ENCODE measurements at regions not wholly inside any gene's neighbourhood (a gene's known extent, or its start where the extent isn't known, plus 50 kb on each side); places are given as distances from the start of the nearest gene placed in this dataset.
"Not testable (repeated sequence)": the region's sequence is repeated elsewhere in the genome, so short reads cannot be mapped to it uniquely, and the experiment has no call there.

GRCh38 chr9:102439583-102439982, 555.5 kb upstream of the CYLC2 start:
- no peaks in the 10 kb centered on the region for H3K27me3 Mint-ChIP-seq
- no peak overlapping the region for H3K4me3 Mint-ChIP-seq
- H3K36me3 Mint-ChIP-seq (ENCODE audit: low read depth) = no peaks in the 10 kb centered on the region
- no peaks in the 10 kb centered on the region for H3K4me1 Mint-ChIP-seq (ENCODE audit: low read depth)
- no peak overlapping the region for H3K27ac Mint-ChIP-seq
- DNase-seq = no peak
- H3K9me3 Mint-ChIP-seq = peaks cover 6% of the 10 kb centered on the region

GRCh38 chr9:102436599-102436998, 558.5 kb upstream of the CYLC2 start:
- not testable (repeated sequence) for H3K36me3 Mint-ChIP-seq (ENCODE audit: low read depth); H3K27me3 Mint-ChIP-seq; H3K27ac Mint-ChIP-seq; H3K4me3 Mint-ChIP-seq; DNase-seq; H3K4me1 Mint-ChIP-seq (ENCODE audit: low read depth); H3K9me3 Mint-ChIP-seq

DNA sequence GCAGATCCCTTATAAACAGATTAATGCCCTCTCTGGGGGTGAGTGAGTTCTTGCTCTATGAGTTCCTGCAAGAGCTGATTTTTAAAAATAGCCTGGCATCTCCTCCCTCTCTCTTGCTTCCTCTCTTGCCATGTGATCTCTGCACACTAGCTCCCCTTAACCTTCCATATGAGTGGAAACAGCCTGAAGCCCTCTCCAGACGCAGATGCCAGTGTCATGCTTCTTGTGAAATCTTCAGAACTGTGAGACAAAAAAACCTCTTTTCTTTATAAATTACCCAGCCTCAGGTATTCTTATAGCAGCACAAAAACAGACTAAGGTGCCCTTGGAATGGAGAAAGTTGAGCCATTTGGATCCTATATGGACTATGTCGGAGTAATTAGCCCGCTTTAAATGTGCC, 559.7 kb upstream of the CYLC2 start:
- H3K27ac Mint-ChIP-seq = no peak overlapping the region
- H3K4me1 Mint-ChIP-seq (ENCODE audit: low read depth) = no peaks in the 10 kb centered on the region
- DNase-seq = no peak
- no peak overlapping the region for H3K4me3 Mint-ChIP-seq
- H3K27me3 Mint-ChIP-seq = no peaks in the 10 kb centered on the region
- H3K9me3 Mint-ChIP-seq = peaks cover 5% of the 10 kb centered on the region
- no peaks in the 10 kb centered on the region for H3K36me3 Mint-ChIP-seq (ENCODE audit: low read depth)

DNA sequence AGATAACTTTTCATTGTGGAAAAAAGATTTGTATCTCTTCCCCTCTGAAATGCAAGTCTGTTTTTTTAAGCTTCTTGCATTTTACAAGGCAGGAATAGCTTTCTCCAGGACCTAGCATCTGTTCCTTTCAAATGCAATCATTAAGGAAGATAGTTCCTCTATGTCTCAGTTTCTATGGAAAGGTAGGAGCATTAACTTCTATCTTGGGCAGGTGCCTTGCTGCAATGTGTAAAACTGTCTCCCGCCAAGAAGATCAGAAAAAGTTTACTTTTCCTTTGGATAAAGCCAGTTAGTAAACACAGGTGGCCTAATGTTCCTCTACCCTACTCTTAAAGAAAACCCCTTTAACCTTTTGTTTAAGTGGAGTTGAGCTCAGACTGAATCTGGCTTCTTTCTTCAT, 560.6 kb upstream of the CYLC2 start:
- Mint-ChIP-seq H3K27me3 (no peaks in the 10 kb centered on the region), H3K9me3 (peaks cover 5% of the 10 kb centered on the region), H3K27ac (no peak overlapping the region), H3K36me3 (ENCODE audit: low read depth) (no peaks in the 10 kb centered on the region), H3K4me3 (no peak overlapping the region), H3K4me1 (ENCODE audit: low read depth) (no peaks in the 10 kb centered on the region)
- DNase-seq = no peak

DNA sequence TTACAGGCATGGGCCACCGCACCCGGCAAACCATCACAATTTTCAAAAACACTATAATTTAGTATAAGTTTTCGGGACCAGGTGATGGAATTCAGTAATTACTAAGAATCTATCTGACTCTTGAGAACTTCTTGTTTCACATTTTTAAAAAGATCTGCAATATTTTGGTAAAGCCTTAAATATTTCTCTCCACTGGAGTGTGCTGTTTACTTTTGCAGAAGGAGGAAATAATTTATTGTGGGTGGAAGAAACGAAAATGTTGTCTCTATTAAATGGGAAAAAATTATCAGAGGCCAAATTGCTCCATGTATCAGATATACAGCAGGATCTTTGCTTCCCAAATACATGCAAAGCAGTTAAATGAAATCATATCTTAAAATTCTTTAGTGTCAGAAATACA, 566.8 kb upstream of the CYLC2 start:
- no peaks in the 10 kb centered on the region for H3K36me3 Mint-ChIP-seq (ENCODE audit: low read depth)
- DNase-seq = no peak
- no peak overlapping the region for H3K27ac Mint-ChIP-seq
- no peaks in the 10 kb centered on the region for H3K4me1 Mint-ChIP-seq (ENCODE audit: low read depth)
- H3K9me3 Mint-ChIP-seq = peaks cover 7% of the 10 kb centered on the region
- H3K4me3 Mint-ChIP-seq = no peak overlapping the region
- H3K27me3 Mint-ChIP-seq = no peaks in the 10 kb centered on the region

DNA sequence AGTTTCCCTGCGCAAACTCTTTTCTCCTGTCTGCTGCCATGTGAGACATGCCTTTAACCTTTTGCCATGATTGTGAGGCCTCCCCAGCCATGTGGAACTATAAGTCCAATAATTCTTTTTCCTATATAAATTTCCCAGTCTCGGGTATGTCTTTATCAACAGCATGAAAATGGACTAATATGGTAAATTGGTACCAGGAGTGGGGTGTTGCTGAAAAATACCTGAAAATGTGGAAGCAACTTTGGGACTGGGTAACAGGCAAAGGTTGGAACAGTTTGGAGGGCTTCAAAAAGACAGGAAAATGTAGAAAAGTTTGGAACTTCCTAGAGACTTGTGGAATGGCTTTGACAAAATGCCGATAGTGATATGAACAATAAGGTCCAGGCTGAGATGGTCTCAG, 578.9 kb upstream of the CYLC2 start:
- peaks cover 26% of the 10 kb centered on the region for H3K9me3 Mint-ChIP-seq
- not testable (repeated sequence) for H3K4me3 Mint-ChIP-seq; DNase-seq; H3K27me3 Mint-ChIP-seq; H3K4me1 Mint-ChIP-seq (ENCODE audit: low read depth); H3K27ac Mint-ChIP-seq; H3K36me3 Mint-ChIP-seq (ENCODE audit: low read depth)

- H3K36me3 Mint-ChIP-seq (ENCODE audit: low read depth) = no peaks in the 10 kb centered on the region
- no peak overlapping the region for H3K4me3 Mint-ChIP-seq
- no peaks in the 10 kb centered on the region for H3K4me1 Mint-ChIP-seq (ENCODE audit: low read depth)
- no peak for DNase-seq
- no peaks in the 10 kb centered on the region for H3K27me3 Mint-ChIP-seq
- H3K27ac Mint-ChIP-seq = no peak overlapping the region
- peaks cover 14% of the 10 kb centered on the region for H3K9me3 Mint-ChIP-seq
Observed at GRCh38 chr9:102405218-102405867, 589.8 kb upstream of the CYLC2 start.

DNA sequence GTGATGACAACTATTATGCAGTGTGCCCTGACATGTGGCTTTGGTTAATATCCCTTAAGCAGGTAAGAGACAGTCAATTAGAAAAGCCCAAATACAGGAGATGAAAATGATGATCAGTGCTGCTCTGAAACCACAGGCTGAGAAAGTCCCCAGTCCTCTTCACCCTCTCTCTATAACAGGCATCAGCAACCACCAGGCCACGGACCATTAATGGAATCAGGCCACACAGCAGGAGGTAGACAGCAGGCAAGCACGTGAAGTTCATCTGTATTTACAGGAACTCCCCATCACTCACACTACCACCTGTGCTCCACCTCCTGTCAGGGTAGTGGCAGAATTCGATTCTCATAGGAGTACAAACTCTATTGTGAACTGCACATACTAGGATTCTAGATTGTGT, 591.6 kb upstream of the CYLC2 start:
- H3K4me1 Mint-ChIP-seq (ENCODE audit: low read depth) = no peaks in the 10 kb centered on the region
- H3K4me3 Mint-ChIP-seq = no peak overlapping the region
- DNase-seq = no peak
- peaks cover 21% of the 10 kb centered on the region for H3K9me3 Mint-ChIP-seq
- no peaks in the 10 kb centered on the region for H3K27me3 Mint-ChIP-seq
- H3K27ac Mint-ChIP-seq = no peak overlapping the region
- no peaks in the 10 kb centered on the region for H3K36me3 Mint-ChIP-seq (ENCODE audit: low read depth)

GRCh38 chr9:102398205-102398604, 596.9 kb upstream of the CYLC2 start:
- DNase-seq = no peak
- no peaks in the 10 kb centered on the region for H3K36me3 Mint-ChIP-seq (ENCODE audit: low read depth)
- H3K27ac Mint-ChIP-seq = no peak overlapping the region
- H3K9me3 Mint-ChIP-seq = peaks cover 31% of the 10 kb centered on the region
- no peaks in the 10 kb centered on the region for H3K4me1 Mint-ChIP-seq (ENCODE audit: low read depth)
- no peak overlapping the region for H3K4me3 Mint-ChIP-seq
- no peaks in the 10 kb centered on the region for H3K27me3 Mint-ChIP-seq

- not testable (repeated sequence) for H3K4me3 Mint-ChIP-seq; H3K9me3 Mint-ChIP-seq; H3K4me1 Mint-ChIP-seq (ENCODE audit: low read depth); H3K36me3 Mint-ChIP-seq (ENCODE audit: low read depth); DNase-seq; H3K27ac Mint-ChIP-seq; H3K27me3 Mint-ChIP-seq
Observed at GRCh38 chr9:102385620-102386019, 609.5 kb upstream of the CYLC2 start.

DNA sequence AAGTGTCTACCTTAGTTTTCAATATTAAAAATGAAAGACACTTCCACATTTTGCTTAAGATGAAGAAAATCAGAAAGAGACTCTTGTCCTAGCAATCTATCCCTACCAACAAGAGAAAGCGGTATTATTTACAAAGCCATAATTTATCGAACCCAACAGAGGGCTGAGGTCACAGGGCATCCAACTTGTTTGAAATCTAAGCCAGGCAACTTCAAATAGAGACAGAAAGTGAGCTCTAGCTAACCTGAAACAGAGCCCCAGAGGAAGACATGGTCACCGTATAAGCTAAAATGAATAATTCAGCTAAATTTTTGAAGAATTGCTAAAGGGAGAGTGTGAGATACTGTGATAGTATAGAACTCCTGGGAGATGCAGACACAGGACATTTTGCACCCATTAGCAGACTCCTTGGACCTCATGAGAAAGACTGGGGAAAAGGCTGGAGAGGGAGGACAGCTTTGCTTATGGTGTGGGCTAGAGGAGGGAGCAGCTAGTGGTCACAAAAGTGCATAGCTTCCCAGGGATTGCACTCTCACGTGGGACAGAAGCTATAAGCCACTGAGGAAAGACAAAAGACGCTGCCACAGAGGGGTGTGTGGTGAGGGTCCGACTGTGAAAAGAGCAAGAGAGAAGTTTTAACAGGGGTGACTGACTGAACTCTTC, 624.2 kb upstream of the GRIN3A start:
- no peaks in the 10 kb centered on the region for H3K27me3 Mint-ChIP-seq
- H3K9me3 Mint-ChIP-seq = peaks cover 3% of the 10 kb centered on the region
- no peak overlapping the region for H3K4me3 Mint-ChIP-seq
- H3K4me1 Mint-ChIP-seq (ENCODE audit: low read depth) = no peaks in the 10 kb centered on the region
- no peak overlapping the region for H3K27ac Mint-ChIP-seq
- H3K36me3 Mint-ChIP-seq (ENCODE audit: low read depth) = no peaks in the 10 kb centered on the region
- DNase-seq = no peak

DNA sequence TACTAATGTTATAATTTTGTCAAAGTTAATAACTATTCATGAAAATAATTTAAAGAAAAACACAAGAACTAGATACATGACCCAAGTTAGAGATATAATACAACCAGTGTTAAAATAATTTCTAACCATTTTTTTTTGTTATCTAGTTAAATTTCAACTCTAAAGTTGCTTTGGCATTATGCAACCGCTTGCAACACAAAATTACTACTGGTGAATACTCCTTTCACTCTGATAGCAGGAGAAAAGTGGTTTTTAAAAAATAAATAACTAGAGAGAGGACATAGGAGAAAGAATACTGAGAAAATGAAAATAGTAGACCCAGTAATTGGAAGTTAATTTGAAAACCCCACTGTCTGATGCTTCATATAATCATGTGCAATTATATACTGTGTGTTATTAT, 622.4 kb upstream of the GRIN3A start:
- Mint-ChIP-seq H3K4me1 (ENCODE audit: low read depth) (no peaks in the 10 kb centered on the region), H3K27ac (no peak overlapping the region)

DNA sequence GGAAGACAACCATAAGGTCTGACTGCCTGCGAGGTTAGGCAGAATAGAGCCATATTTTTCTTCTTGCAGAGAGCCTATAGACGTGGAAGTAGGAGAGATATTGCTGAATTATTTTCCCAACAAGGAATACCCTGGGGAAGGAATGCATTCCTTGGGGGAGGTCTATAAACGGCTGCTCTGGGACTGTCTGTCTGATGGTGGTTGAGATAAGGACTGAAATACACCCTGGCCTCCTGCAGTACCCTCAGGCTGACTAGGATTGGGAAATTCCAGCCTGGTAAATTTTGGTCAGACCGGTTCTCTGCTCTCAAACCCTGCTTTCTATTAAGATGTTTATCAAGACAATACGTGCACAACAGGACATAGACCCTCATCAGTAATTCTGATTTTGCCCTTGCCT, 617.5 kb upstream of the GRIN3A start:
- Mint-ChIP-seq H3K27ac (no peak overlapping the region), H3K4me1 (ENCODE audit: low read depth) (no peaks in the 10 kb centered on the region), H3K27me3 (no peaks in the 10 kb centered on the region), H3K36me3 (ENCODE audit: low read depth) (no peaks in the 10 kb centered on the region), H3K4me3 (no peak overlapping the region), H3K9me3 (peaks cover 20% of the 10 kb centered on the region)
- DNase-seq = no peak

More for the DNA sequence above, 622.4 kb upstream of the GRIN3A start:
- no peaks in the 10 kb centered on the region for H3K27me3 Mint-ChIP-seq
- H3K4me3 Mint-ChIP-seq = no peak overlapping the region
- H3K36me3 Mint-ChIP-seq (ENCODE audit: low read depth) = no peaks in the 10 kb centered on the region
- DNase-seq = no peak
- peaks cover 12% of the 10 kb centered on the region for H3K9me3 Mint-ChIP-seq

DNA sequence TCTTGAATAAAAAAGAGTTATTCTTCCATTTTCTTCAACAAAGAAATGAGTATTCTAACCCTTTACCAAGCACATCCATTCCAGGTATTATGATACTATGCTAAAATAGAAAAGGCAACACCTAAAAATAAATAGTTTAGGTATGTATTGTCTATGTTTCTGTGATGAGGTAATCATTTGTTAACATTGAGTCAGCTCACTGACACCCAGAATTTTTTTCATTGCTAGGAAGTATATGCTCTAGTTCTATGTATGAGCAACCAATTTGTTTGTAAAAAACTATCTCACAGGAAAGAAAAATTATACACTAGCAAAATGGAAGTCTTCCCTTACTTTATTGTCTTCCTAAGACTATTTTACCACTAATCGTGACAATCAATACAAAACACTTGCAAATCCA, 615.6 kb upstream of the GRIN3A start:
- no peaks in the 10 kb centered on the region for H3K4me1 Mint-ChIP-seq (ENCODE audit: low read depth)
- H3K27ac Mint-ChIP-seq = no peak overlapping the region
- DNase-seq = no peak
- no peaks in the 10 kb centered on the region for H3K27me3 Mint-ChIP-seq
- peaks cover 25% of the 10 kb centered on the region for H3K9me3 Mint-ChIP-seq
- no peak overlapping the region for H3K4me3 Mint-ChIP-seq
- H3K36me3 Mint-ChIP-seq (ENCODE audit: low read depth) = no peaks in the 10 kb centered on the region

DNA sequence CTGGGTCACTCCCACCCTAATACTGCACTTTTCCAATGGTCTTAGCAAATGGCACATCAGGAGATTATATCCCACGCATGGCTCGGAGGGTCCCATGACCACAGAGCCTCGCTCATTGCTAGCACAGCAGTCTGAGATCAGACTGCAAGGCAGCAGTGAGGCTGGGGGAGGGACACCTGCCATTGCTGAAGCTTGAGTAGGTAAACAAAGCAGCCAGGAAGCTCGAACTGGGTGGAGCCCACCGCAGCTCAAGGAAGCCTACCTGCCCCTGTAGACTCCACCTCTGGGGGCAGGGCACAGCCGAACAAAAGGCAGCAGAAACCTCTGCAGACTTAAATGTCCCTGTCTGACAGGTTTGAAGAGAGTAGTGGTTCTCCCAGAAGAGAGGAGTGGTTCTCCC, 599.0 kb upstream of the GRIN3A start:
- H3K9me3 Mint-ChIP-seq; H3K27ac Mint-ChIP-seq; H3K36me3 Mint-ChIP-seq (ENCODE audit: low read depth); H3K27me3 Mint-ChIP-seq; H3K4me1 Mint-ChIP-seq (ENCODE audit: low read depth); H3K4me3 Mint-ChIP-seq; DNase-seq: not testable (repeated sequence)

DNA sequence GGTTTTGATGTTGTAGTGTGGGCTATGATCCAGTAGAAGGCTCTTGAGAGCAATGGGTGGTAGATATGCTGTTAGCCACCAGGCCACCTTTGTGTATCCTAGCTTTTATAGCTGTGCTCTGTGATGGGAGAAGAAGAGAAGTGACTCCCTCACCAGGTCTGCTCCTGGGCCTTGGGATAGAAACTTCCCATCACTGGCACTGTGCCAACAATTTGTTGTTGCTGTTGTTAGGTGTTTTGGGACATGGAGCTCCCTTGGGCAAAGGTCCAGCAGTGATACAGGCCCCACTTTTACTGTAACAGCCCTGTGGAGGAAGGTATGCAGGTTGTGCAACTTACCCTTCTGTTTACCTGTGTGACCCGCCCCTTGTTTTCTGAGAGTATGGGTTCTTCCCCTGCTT, 570.9 kb upstream of the GRIN3A start:
- no peaks in the 10 kb centered on the region for H3K27me3 Mint-ChIP-seq
- no peak overlapping the region for H3K4me3 Mint-ChIP-seq
- no peaks in the 10 kb centered on the region for H3K4me1 Mint-ChIP-seq (ENCODE audit: low read depth)
- H3K9me3 Mint-ChIP-seq = peaks cover 12% of the 10 kb centered on the region
- no peak overlapping the region for H3K27ac Mint-ChIP-seq
- DNase-seq = no peak
- H3K36me3 Mint-ChIP-seq (ENCODE audit: low read depth) = no peaks in the 10 kb centered on the region

All from activated T-cell treated with anti-CD3 and anti-CD28 coated beads, Interleukin-2, amount 50 U/mL, for 24 hours (primary cell).